ENCODE measurements at regions not wholly inside any gene's neighbourhood (a gene's known extent, or its start where the extent isn't known, plus 50 kb on each side); places are given as distances from the start of the nearest gene placed in this dataset.

GRCh38 chr7:130843703-130844102 lies 109.7 kb upstream of the KLF14 start:
- ChIA-PET POLR2A (no interaction called here), CTCF (interaction anchor here (1.8 kb wide), 1 partner anchor 12 kb away, joined by 6 read pairs; no protein-coding TSS in a partner anchor)
- FAIRE-seq (no peak), DNase-seq (ENCODE audit: low read depth, low spot score) (no peak)
- Histone ChIP-seq H3K27me3 (ENCODE audit: control insufficient read depth in 2 of 2, insufficient read depth in 2 of 2, low read length in 2 of 2) (no peaks in the 10 kb centered on the region), H3K4me1 (ENCODE audit: control insufficient read depth, extremely low read depth, insufficient read depth, low read length) (peaks cover 15% of the 10 kb centered on the region), H3K9ac (replicated peaks; ENCODE audit: extremely low read depth, insufficient read depth, low read length) (no peak overlapping the region), H3K4me3 (replicated peaks in 1 of 3; ENCODE audit: insufficient read depth in 1 of 3, low read depth in 1 of 3, low read length in 3 of 3) (no peak overlapping the region), H3K4me2 (ENCODE audit: insufficient read depth, low read length) (no peak overlapping the region), H3K9me1 (replicated peaks; ENCODE audit: control insufficient read depth, extremely low read depth, insufficient read depth, low read length) (no peaks in the 10 kb centered on the region), H3K9me3 (replicated peaks; ENCODE audit: control insufficient read depth, insufficient read depth, low read length) (no peaks in the 10 kb centered on the region), H2AFZ (ENCODE audit: low read depth, low read length) (no peak overlapping the region), H3K27ac (ENCODE audit: insufficient read depth, low read depth, low read length) (no peak overlapping the region), H4K20me1 (replicated peaks; ENCODE audit: control insufficient read depth, extremely low read depth, insufficient read depth, low read length) (no peaks in the 10 kb centered on the region), H3K79me2 (ENCODE audit: control insufficient read depth, insufficient read depth, low read length) (no peaks in the 10 kb centered on the region), H3K36me3 (ENCODE audit: control insufficient read depth in 2 of 2, extremely low read depth in 1 of 2, insufficient read depth in 2 of 2, low read length in 2 of 2) (no peaks in the 10 kb centered on the region)
- dilution Hi-C loops (cut with MboI; ENCODE audit: extremely low pct_ligation_motif_present, low sequenced_read_pairs), result no loop called here
- BruUV-seq (replicated peaks), result no TSS peak
- no peak for TF ChIP-seq MAX (IDR thresholded peaks at IDR 0.05; ENCODE audit: insufficient read depth, insufficient read length)
- no peak for TF ChIP-seq JUN (IDR thresholded peaks at IDR 0.05; ENCODE audit: borderline replicate concordance, insufficient read depth, insufficient read length, low read depth)
- TF ChIP-seq FOS (IDR thresholded peaks at IDR 0.05; ENCODE audit: borderline replicate concordance, insufficient read depth, low read length), result no peak
- TF ChIP-seq EZH2 (IDR thresholded peaks at IDR 0.05; ENCODE audit: borderline replicate concordance, low read depth, low read length, severe bottlenecking), result no peak
- TF ChIP-seq GATA2 (IDR thresholded peaks at IDR 0.05; ENCODE audit: insufficient read depth, insufficient read length, low read depth, low read length), result no peak
- TF ChIP-seq MYC (IDR thresholded peaks at IDR 0.05; ENCODE audit: low read depth, low read length), result no peak
- intact Hi-C loops (cut with micrococcal nuclease), result no loop called here

DNA sequence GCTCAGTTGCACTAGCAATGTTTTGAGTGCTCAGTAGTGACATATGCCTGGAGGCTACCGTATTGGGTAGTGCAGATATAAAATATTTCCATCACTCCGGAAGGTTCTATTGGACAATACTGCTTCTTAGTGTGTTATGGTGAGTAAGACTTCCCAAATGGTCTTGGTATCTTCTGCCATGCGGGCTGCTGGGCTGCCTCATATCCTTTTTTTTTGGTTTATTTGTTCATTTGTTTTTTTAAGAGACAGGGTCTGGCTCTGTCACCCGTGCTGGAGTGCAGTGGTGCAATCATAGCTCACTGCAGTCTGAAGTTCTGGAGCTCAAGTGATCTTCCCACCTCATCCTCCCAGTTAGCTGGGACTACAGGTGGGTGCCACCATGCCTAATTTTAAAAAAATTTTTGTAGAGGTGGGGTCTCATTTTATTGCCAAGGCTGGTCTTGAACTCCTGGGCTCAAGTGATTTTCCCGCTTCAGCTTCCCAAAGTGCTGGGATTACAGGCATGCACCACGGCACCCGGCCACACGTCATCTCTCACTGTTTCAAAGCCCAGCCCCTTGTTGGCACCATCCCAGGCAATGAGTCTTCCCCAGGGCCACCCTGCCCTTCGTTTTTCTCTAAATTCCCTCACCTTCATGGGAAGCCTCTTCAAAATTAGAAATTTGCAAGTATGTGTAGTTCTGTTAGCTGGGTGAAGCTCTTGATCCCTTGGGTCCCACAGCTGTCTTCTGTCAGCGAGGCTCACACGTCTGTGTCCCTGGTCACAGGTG lies 111.0 kb upstream of the KLF14 start:
- Histone ChIP-seq H3K9me1 (replicated peaks; ENCODE audit: control insufficient read depth, extremely low read depth, insufficient read depth, low read length) (no peaks in the 10 kb centered on the region), H3K79me2 (ENCODE audit: control insufficient read depth, insufficient read depth, low read length) (no peaks in the 10 kb centered on the region), H3K9me3 (replicated peaks; ENCODE audit: control insufficient read depth, insufficient read depth, low read length) (no peaks in the 10 kb centered on the region), H3K9ac (replicated peaks; ENCODE audit: extremely low read depth, insufficient read depth, low read length) (no peak overlapping the region), H3K27me3 (ENCODE audit: control insufficient read depth in 2 of 2, insufficient read depth in 2 of 2, low read length in 2 of 2) (no peaks in the 10 kb centered on the region), H3K4me1 (ENCODE audit: control insufficient read depth, extremely low read depth, insufficient read depth, low read length) (peaks cover 2% of the 10 kb centered on the region), H3K4me3 (replicated peaks in 1 of 3; ENCODE audit: insufficient read depth in 1 of 3, low read depth in 1 of 3, low read length in 3 of 3) (no peak overlapping the region), H2AFZ (ENCODE audit: low read depth, low read length) (no peak overlapping the region), H4K20me1 (replicated peaks; ENCODE audit: control insufficient read depth, extremely low read depth, insufficient read depth, low read length) (no peaks in the 10 kb centered on the region), H3K36me3 (ENCODE audit: control insufficient read depth in 2 of 2, extremely low read depth in 1 of 2, insufficient read depth in 2 of 2, low read length in 2 of 2) (no peaks in the 10 kb centered on the region), H3K4me2 (ENCODE audit: insufficient read depth, low read length) (no peak overlapping the region), H3K27ac (ENCODE audit: insufficient read depth, low read depth, low read length) (no peak overlapping the region)
- dilution Hi-C loops (cut with MboI; ENCODE audit: extremely low pct_ligation_motif_present, low sequenced_read_pairs) (no loop called here), intact Hi-C loops (cut with micrococcal nuclease) (no loop called here)
- no peak for TF ChIP-seq MAX (IDR thresholded peaks at IDR 0.05; ENCODE audit: insufficient read depth, insufficient read length)
- TF ChIP-seq POLR2AphosphoS5 (IDR thresholded peaks at IDR 0.05; ENCODE audit: insufficient read depth, low read depth, low read length), result no peak
- TF ChIP-seq, protein P1, sequence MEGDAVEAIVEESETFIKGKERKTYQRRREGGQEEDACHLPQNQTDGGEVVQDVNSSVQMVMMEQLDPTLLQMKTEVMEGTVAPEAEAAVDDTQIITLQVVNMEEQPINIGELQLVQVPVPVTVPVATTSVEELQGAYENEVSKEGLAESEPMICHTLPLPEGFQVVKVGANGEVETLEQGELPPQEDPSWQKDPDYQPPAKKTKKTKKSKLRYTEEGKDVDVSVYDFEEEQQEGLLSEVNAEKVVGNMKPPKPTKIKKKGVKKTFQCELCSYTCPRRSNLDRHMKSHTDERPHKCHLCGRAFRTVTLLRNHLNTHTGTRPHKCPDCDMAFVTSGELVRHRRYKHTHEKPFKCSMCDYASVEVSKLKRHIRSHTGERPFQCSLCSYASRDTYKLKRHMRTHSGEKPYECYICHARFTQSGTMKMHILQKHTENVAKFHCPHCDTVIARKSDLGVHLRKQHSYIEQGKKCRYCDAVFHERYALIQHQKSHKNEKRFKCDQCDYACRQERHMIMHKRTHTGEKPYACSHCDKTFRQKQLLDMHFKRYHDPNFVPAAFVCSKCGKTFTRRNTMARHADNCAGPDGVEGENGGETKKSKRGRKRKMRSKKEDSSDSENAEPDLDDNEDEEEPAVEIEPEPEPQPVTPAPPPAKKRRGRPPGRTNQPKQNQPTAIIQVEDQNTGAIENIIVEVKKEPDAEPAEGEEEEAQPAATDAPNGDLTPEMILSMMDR (IDR thresholded peaks at IDR 0.05; ENCODE audit: extremely low read depth in 1 of 2, insufficient read depth in 1 of 2, low read depth in 1 of 2, low read length in 2 of 2), result no peak
- TF ChIP-seq GATA2 (IDR thresholded peaks at IDR 0.05; ENCODE audit: insufficient read depth, insufficient read length, low read depth, low read length), result no peak
- no peak for TF ChIP-seq FOS (IDR thresholded peaks at IDR 0.05; ENCODE audit: borderline replicate concordance, insufficient read depth, low read length)
- BruUV-seq (replicated peaks), result no TSS peak
- ChIA-PET POLR2A (no interaction called here), CTCF (interaction anchor here (1.1 to 1.8 kb wide), 3 partner anchors 13 to 51 kb away, joined by 3 to 6 read pairs (median 3); no protein-coding TSS in a partner anchor)
- DNase-seq (ENCODE audit: low read depth, low spot score) (no peak), FAIRE-seq (no peak)
